Fibroblast of villous mesenchyme (primary cell): ENCODE measurements at regions not wholly inside any gene's neighbourhood (a gene's known extent, or its start where the extent isn't known, plus 50 kb on each side); places are given as distances from the start of the nearest gene placed in this dataset.

Experiments used
- DNase-seq: peaks from one replicate; pipeline ENCODE4 v3.0.0-alpha.2; 2010; ENCODE audit warnings: low read depth
- H3K4me3 ChIP-seq: 2 replicates; pipeline ENCODE4 v1.5.1; 2011; ENCODE audit warnings: low read depth, mild to moderate bottlenecking, low read length
- TF ChIP-seq, protein P1 (sequence below): IDR thresholded peaks from 2 replicates; pipeline ENCODE4 v1.5.1; 2012; ENCODE audit warnings: low read depth, mild to moderate bottlenecking, low read length; ENCODE audit not compliant: insufficient read depth

DNA sequence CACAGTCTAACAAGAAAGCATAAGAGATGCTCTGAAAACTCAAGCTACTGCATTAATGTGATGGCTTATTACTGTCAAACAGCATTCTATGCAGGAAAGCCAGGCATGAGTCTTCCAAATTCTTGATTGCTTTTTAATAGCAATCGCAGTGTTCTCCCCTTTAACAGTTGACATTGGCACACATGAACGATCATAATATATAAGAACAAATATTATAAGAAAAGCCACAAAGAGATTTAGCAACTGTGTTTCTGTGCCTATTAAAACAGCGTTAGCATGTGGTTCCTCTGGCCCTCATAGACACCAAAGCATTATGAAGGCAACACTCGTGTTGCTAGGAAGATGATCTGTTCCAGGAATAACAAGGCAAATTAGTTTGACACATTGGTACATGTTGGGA, 245.0 kb downstream of the ACKR3 start:
- no peak overlapping the region for H3K4me3 ChIP-seq
- TF ChIP-seq, protein P1, sequence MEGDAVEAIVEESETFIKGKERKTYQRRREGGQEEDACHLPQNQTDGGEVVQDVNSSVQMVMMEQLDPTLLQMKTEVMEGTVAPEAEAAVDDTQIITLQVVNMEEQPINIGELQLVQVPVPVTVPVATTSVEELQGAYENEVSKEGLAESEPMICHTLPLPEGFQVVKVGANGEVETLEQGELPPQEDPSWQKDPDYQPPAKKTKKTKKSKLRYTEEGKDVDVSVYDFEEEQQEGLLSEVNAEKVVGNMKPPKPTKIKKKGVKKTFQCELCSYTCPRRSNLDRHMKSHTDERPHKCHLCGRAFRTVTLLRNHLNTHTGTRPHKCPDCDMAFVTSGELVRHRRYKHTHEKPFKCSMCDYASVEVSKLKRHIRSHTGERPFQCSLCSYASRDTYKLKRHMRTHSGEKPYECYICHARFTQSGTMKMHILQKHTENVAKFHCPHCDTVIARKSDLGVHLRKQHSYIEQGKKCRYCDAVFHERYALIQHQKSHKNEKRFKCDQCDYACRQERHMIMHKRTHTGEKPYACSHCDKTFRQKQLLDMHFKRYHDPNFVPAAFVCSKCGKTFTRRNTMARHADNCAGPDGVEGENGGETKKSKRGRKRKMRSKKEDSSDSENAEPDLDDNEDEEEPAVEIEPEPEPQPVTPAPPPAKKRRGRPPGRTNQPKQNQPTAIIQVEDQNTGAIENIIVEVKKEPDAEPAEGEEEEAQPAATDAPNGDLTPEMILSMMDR: no peak
- DNase-seq: no peak

DNA sequence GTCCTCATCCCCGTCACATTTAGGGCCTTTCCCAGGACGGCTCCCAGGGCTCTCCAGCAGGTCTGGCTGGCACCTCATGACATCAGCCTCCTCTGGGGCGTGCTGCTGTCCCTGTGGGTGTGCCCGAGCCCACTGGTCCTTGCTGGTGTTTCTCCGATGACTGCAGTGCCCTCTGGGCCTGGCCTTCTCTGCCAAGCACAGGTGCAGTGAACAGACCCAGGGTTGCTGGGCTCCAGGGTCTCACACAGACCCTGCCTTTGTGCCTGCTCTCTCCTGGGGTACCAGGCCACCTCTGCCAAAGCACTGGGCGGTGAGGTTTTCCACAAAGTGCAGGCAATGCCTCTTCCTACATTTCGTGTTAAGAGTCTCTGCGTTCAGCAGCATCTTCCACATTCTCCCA, 246.1 kb downstream of the ACKR3 start:
- TF ChIP-seq, protein P1: no peak
- no peak for DNase-seq
- no peak overlapping the region for H3K4me3 ChIP-seq

DNA sequence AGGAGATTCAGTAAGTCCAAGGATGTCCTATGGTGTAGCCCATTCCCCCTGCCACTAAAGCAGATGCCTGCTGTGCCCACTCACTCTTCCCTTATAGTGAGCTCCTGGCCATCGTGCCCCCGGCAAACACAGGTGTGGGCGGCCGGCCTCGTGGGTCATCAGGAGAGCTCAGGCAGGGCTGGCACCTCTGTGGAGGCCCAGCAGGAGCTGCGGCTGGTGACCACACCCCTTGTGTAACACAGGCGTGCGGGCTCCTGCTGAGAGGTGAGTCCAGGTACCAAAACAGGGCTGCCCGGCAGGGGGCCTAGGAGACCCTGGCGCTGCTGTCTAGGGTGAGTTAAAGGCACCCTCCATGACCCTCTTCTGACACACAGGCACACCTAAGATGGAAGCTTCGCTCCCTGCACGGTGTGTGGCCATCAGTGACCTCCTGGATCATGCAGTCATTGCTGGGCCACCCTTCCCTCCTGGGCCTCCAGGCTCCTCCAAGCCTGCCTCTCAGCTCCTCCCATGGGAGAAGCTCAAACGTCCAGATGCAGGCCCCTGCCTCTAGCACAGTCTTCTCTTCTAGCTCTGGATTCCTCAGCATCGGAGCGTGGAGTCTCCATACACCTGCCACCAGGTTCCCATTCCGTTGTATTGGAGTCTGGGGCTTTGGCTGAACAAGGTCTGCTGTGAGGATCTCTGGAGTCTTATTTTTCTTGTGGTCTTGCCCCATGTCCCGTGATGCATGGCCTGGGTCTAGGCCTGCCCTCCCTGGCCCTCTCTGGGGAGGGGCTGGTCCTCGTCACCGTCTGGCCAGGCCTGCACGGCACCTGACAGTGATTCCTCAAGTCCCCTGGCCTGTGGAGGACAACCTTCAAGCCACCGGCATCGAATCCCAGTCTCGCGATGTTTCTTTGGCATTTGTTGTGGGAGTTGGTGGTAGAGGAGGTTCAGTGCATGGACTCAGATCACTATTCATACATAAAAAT, 246.9 kb downstream of the ACKR3 start:
- no peak overlapping the region for H3K4me3 ChIP-seq
- TF ChIP-seq, protein P1: no peak
- DNase-seq: no peak

DNA sequence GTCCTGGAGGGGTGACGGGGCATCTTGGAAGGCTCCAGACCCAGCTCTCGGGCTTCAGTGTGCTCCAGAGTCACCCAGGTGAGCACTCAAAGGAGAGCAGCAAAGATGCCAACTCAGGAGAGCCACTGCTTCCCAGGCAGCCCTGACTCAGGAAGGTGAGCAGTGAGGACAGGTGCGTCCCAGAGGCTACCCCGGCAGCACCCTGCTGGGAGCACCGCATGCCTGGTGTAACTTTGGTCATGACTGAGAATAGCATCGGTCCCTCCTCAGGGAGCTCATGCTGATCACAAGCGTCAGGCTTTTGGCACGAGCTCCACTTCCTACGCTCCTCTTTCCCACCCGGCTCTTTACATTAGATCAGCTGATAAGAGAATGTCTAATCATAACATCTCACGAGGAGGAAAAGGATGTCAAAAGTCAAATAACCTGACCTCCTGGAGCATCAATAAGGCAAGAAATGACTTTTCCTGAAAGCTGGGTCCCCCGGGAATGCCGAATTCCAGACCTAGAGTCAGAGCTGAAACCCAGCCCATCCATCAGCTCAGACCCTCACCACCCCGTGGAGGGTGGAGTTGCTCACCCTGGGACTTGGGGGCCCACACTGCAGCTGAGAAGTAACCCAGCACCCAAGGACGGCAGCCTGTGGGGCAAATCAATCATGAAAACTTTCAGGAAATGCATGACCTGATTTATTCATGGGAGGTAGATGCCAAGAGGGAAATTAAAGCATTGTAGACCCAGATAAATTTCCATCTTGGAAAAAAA, 248.8 kb downstream of the ACKR3 start:
- no peak overlapping the region for H3K4me3 ChIP-seq
- no peak for DNase-seq
- TF ChIP-seq, protein P1: no peak

DNA sequence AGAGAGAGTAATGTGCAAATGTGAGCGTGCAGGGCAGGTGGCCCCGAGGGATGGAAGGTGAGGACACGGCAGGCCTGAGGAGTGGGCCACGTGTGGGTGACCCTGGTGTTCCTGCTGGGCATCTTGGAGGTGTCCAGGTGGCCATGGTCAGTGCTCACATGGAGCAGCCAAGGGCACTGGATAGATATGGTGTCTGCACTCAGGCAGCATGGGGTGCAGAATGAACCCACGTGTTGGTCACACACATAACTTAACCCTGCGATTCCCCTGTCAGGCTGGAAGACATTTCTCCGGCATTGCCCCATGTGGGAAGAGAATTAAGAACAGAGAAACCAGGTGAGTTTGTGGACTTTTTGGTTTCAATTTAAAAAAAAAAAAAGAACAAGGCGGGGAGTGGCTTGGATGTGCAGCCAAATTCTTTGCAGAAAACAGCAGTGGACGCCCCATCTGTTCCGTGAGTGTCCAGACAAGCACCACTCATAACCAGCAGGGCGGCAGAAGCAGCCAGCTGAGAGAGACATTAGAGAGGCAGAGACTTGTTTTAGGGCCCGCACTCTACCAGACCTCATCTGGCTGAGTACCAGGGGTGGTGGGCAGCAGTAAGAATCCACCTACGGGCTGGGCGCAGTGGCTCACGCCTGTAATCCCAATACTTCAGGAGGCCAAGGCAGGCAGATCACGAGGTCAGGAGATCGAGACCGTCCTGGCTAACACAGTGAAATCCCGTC, 249.8 kb downstream of the ACKR3 start:
- TF ChIP-seq, protein P1: no peak
- H3K4me3 ChIP-seq: no peak overlapping the region
- no peak for DNase-seq

DNA sequence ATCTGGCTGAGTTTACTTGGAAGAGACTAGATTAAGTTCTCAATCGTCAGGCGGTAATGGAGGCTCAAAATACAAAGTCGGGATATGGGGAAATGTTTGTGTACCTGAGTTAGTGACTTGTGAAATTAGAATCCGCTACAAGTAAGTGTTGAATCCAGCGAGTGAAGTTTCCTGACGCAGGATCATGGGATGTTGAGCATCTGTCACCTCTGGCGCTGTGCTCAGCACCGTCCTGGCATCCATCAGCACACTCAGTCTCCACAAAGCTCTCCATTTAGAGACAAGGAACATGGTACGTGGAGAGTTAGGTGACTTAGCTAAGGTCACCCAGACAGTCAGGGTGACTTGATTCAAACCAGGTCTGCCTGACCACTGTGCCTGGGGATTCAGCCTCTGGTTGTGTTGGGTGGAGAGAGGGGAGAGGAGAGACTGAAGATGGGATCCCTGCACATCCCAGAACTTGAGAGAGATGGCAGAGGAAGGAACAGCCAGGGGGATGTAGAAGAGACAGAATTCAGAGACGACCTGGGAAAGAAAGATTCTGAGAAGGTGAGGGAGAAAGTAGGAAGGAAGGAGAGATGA, 251.2 kb downstream of the ACKR3 start:
- TF ChIP-seq, protein P1: no peak
- DNase-seq: no peak
- H3K4me3 ChIP-seq: no peak overlapping the region
